T-helper 17 cell (primary cell): ENCODE measurements at regions not wholly inside any gene's neighbourhood (a gene's known extent, or its start where the extent isn't known, plus 50 kb on each side); places are given as distances from the start of the nearest gene placed in this dataset.
"Not testable (repeated sequence)": the region's sequence is repeated elsewhere in the genome, so short reads cannot be mapped to it uniquely, and the experiment has no call there.

Experiments
- ATAC-seq: fragments of 150-1000 bp; cut with Tn5 transposase; 2 replicates; pipeline ENCODE4 v1.10.0; 2021; ENCODE audit warnings: mild to moderate bottlenecking, moderate library complexity
- DNase-seq, 3 donors: peaks; one replicate each; pipeline versions ENCODE4 v3.0.0 to v3.0.0-alpha.2; 2020 to 2021
- H3K9me3 ChIP-seq: one replicate; pipeline ENCODE4 v1.7.0; 2013; ENCODE audit warnings: low read length, mild to moderate bottlenecking; ENCODE audit not compliant: control insufficient read depth, poor library complexity, severe bottlenecking
- H3K27ac Mint-ChIP-seq: one replicate; pipeline ENCODE4 v1.8.0; 2022; ENCODE audit warnings: mild to moderate bottlenecking, moderate library complexity, mixed read lengths
- H3K27me3 Mint-ChIP-seq: one replicate; pipeline ENCODE4 v1.8.0; 2022; ENCODE audit warnings: mixed read lengths
- H3K36me3 Mint-ChIP-seq: one replicate; pipeline ENCODE4 v1.8.0; 2022; ENCODE audit warnings: low read depth, mixed read lengths
- H3K4me1 Mint-ChIP-seq: one replicate; pipeline ENCODE4 v1.8.0; 2022; ENCODE audit warnings: mild to moderate bottlenecking, mixed read lengths
- H3K4me3 Mint-ChIP-seq: one replicate; pipeline ENCODE4 v1.8.0; 2022; ENCODE audit warnings: mild to moderate bottlenecking, moderate library complexity, mixed read lengths

GRCh38 chr10:31242902-31243301 is 76.1 kb upstream of the ZEB1 start:
- Mint-ChIP-seq H3K27me3 (no peaks in the 10 kb centered on the region), H3K4me3 (no peak overlapping the region), H3K27ac (no peak overlapping the region), H3K36me3 (no peaks in the 10 kb centered on the region), H3K4me1 (peaks cover 2% of the 10 kb centered on the region)
- DNase-seq (no peak), ATAC-seq (no peak)
- H3K9me3 ChIP-seq: no peaks in the 10 kb centered on the region

- ATAC-seq, H3K4me1 Mint-ChIP-seq, DNase-seq, H3K9me3 ChIP-seq, H3K4me3 Mint-ChIP-seq, H3K36me3 Mint-ChIP-seq, H3K27ac Mint-ChIP-seq: not testable (repeated sequence)
- H3K27me3 Mint-ChIP-seq: peaks cover 14% of the 10 kb centered on the region
These were observed 67.9 kb upstream of the ZEB1 start for GRCh38 chr10:31251118-31251517.

- H3K4me3 Mint-ChIP-seq: no peak overlapping the region
- peaks cover 14% of the 10 kb centered on the region for H3K27me3 Mint-ChIP-seq
These were observed 65.8 kb upstream of the ZEB1 start for GRCh38 chr10:31253237-31253636.

GRCh38 chr10:31261511-31262311 is 57.3 kb upstream of the ZEB1 start:
- no peak overlapping the region for H3K4me3 Mint-ChIP-seq
- ATAC-seq (no peak), DNase-seq (no peak)
- H3K9me3 ChIP-seq: no peaks in the 10 kb centered on the region
- H3K27ac Mint-ChIP-seq: no peak overlapping the region
- H3K4me1 Mint-ChIP-seq: no peaks in the 10 kb centered on the region
- H3K27me3 Mint-ChIP-seq: peaks cover 10% of the 10 kb centered on the region
- H3K36me3 Mint-ChIP-seq: peaks cover 2% of the 10 kb centered on the region

More at GRCh38 chr10:31253237-31253636, 65.8 kb upstream of the ZEB1 start:
- peak overlapping the region; percentile 16 for H3K27ac Mint-ChIP-seq
- DNase-seq: no peak
- no peak for ATAC-seq
- no peaks in the 10 kb centered on the region for H3K36me3 Mint-ChIP-seq
- no peaks in the 10 kb centered on the region for H3K9me3 ChIP-seq
- H3K4me1 Mint-ChIP-seq: no peaks in the 10 kb centered on the region

- Mint-ChIP-seq H3K27me3 (peaks cover 10% of the 10 kb centered on the region), H3K4me1 (no peaks in the 10 kb centered on the region), H3K36me3 (peaks cover 2% of the 10 kb centered on the region), H3K4me3 (no peak overlapping the region), H3K27ac (no peak overlapping the region)
- DNase-seq (no peak), ATAC-seq (no peak)
- no peaks in the 10 kb centered on the region for H3K9me3 ChIP-seq
These were observed 56.3 kb upstream of the ZEB1 start for GRCh38 chr10:31262672-31263071.

- Mint-ChIP-seq H3K4me1 (no peaks in the 10 kb centered on the region), H3K27me3 (peaks cover 10% of the 10 kb centered on the region), H3K27ac (no peak overlapping the region), H3K36me3 (peaks cover 2% of the 10 kb centered on the region), H3K4me3 (no peak overlapping the region)
- H3K9me3 ChIP-seq: no peaks in the 10 kb centered on the region
- DNase-seq (no peak), ATAC-seq (no peak)
These were observed 55.1 kb upstream of the ZEB1 start for GRCh38 chr10:31263903-31264302.

GRCh38 chr10:31268444-31269303 is 50.3 kb upstream of the ZEB1 start:
- no peaks in the 10 kb centered on the region for H3K4me1 Mint-ChIP-seq
- no peaks in the 10 kb centered on the region for H3K9me3 ChIP-seq

More at GRCh38 chr10:31268444-31269303, 50.3 kb upstream of the ZEB1 start:
- DNase-seq (no peak), ATAC-seq (no peak)
- Mint-ChIP-seq H3K36me3 (no peaks in the 10 kb centered on the region), H3K4me3 (no peak overlapping the region), H3K27ac (no peak overlapping the region), H3K27me3 (peaks cover 5% of the 10 kb centered on the region)
